SKM-1 treated with dmso at 0.1 percent for 144 hours (cell line): ENCODE measurements at regions not wholly inside any gene's neighbourhood (a gene's known extent, or its start where the extent isn't known, plus 50 kb on each side); places are given as distances from the start of the nearest gene placed in this dataset.
"Not testable (repeated sequence)": the region's sequence is repeated elsewhere in the genome, so short reads cannot be mapped to it uniquely, and the experiment has no call there.

Experiments
- DNase-seq: peaks from one replicate; lab custom pipeline; 2025; ENCODE audit not compliant: unreplicated experiment; lab: John Stamatoyannopoulos, UW

GRCh38 chr2:142758973-142759372 lies 118.5 kb upstream of the KYNU start:
- no peak for DNase-seq

GRCh38 chr2:142757111-142757510 lies 120.4 kb upstream of the KYNU start:
- no peak for DNase-seq

GRCh38 chr2:142756430-142756829 lies 121.0 kb upstream of the KYNU start:
- DNase-seq, result no peak

GRCh38 chr2:142755191-142755590 lies 122.3 kb upstream of the KYNU start:
- no peak for DNase-seq

GRCh38 chr2:142754182-142754581 lies 123.3 kb upstream of the KYNU start:
- no peak for DNase-seq

- DNase-seq, result no peak
Observed at GRCh38 chr2:142750858-142751257, 126.6 kb upstream of the KYNU start.

- DNase-seq, result no peak
Observed at GRCh38 chr2:142748559-142749099, 128.8 kb upstream of the KYNU start.

GRCh38 chr2:142745691-142746090 lies 131.8 kb upstream of the KYNU start:
- no peak for DNase-seq

GRCh38 chr2:142742371-142743214 lies 134.9 kb upstream of the KYNU start:
- no peak for DNase-seq

- no peak for DNase-seq
Observed at GRCh38 chr2:142741764-142742269, 135.6 kb upstream of the KYNU start.

GRCh38 chr2:142734770-142735169 lies 142.7 kb upstream of the KYNU start:
- no peak for DNase-seq

- DNase-seq, result no peak
Observed at GRCh38 chr2:142734231-142734630, 143.2 kb upstream of the KYNU start.

GRCh38 chr2:142729814-142730213 lies 147.7 kb upstream of the KYNU start:
- not testable (repeated sequence) for DNase-seq

GRCh38 chr2:142727821-142728478 lies 149.5 kb upstream of the KYNU start:
- DNase-seq, result not testable (repeated sequence)

- no peak for DNase-seq
Observed at GRCh38 chr2:142725386-142725785, 152.1 kb upstream of the KYNU start.

GRCh38 chr2:142724713-142725349 lies 152.6 kb upstream of the KYNU start:
- DNase-seq, result no peak

GRCh38 chr2:142724186-142724585 lies 153.3 kb upstream of the KYNU start:
- DNase-seq, result no peak

GRCh38 chr2:142723236-142723635 lies 154.2 kb upstream of the KYNU start:
- DNase-seq, result no peak

GRCh38 chr2:142722569-142722968 lies 154.9 kb upstream of the KYNU start:
- no peak for DNase-seq

GRCh38 chr2:142722086-142722485 lies 155.4 kb upstream of the KYNU start:
- no peak for DNase-seq

- no peak for DNase-seq
Observed at GRCh38 chr2:142721015-142721414, 156.4 kb upstream of the KYNU start.
